Stimulated activated CD8-positive, alpha-beta memory T cell treated with anti-CD3 and anti-CD28 coated beads, Interleukin-12 subunit alpha, Interleukin-12 subunit beta, amount 100 ng/mL, for 1 hour (primary cell): ENCODE measurements at regions not wholly inside any gene's neighbourhood (a gene's known extent, or its start where the extent isn't known, plus 50 kb on each side); places are given as distances from the start of the nearest gene placed in this dataset.
"Not testable (repeated sequence)": the region's sequence is repeated elsewhere in the genome, so short reads cannot be mapped to it uniquely, and the experiment has no call there.

Experiments
- DNase-seq: peaks from one replicate; pipeline ENCODE4 v3.0.0-alpha.2; 2020; ENCODE audit warnings: low read depth

DNA sequence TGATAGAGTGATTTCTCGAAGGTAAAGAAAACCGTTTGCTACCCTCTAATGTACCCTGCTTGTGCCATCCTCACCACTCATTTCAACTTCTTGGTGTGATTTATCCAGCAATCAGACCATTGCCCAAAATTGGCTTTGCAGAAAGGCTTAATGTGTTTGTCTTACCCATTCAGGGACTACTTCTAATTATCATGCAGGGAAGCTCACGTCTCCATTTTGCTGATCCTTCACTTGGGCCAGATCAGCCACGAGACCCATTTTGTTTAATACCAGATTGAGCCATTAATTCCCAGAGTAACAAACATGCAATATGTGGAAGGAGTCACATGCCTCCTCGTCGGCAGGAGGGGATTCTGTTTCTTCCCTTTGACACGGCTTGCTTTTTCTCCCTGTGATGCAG lies 51.1 kb upstream of the CRY1 start:
- no peak for DNase-seq

DNA sequence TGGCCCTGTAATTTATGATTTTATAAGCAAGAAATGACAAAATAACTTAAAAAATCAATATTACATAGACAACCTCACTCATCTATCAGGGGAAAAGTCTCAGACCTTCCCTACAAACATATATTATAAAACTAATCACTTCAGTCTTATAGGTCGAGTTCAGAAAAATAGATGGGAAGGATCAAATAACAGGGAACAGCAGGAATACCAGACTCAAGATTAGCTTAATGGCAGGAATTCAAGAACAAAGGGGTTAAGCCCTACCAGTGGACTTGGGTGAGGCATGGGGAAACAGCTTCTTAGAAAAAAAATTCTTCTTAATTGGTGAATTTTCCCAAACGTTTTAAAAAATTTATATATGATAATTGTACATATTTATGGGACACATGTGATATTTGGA lies 51.6 kb upstream of the CRY1 start:
- no peak for DNase-seq

DNA sequence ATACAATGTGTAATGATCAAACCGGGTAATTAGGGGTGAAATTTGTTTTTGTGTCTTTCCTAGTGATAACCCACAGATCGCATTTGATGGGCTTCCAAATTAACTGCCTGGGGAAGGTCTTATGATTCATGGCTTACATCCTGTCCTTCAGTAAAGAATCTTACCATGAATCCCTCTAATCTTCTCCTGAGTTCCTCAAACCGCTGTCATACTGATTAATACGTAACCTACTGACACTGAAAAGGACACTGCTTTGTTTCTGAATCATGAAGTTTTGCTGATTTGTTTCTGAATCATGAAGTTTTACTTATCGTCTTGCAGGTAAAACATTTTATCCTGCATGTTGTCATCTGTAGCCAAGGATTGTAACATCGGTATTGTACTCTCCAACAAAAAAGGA lies 52.0 kb upstream of the CRY1 start:
- no peak for DNase-seq

DNA sequence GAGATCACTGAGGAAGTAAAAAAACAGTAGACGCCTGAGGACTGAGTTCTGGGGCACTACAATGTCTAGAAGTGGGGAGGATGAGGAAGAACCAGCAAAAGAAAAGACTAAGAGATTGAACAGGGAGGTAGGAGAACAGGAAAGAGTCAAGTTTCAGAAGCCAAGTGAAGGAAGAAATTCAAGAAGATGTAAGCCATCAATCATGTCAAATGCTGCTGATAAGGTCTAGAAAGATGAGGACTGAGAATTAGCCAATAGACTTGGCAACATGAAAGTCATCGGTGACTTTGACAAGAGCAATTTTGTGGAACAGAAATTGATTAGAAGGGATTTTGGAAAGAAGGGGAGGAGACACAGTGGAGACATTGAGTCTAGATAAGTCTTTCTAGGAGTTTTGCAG lies 54.8 kb upstream of the CRY1 start:
- DNase-seq = no peak

DNA sequence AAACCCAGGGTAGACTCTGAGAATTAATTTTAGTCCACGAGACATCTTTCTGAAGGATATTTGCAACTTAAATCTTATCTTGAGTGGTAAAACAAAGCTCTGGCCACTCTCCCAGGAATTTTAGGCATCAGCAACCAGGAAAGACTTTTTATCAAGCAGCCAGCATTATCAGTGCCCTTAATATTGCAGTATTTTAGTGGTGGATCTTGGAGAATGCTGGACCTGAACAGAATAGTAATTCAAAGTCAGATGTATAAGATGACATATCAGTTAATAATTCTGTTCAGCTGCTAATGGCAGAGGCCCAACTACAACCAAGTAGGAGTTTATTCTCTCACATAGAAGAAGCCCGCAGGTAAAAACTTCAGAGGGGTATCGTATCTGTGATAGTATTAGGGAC lies 59.0 kb upstream of the CRY1 start:
- DNase-seq = no peak

DNA sequence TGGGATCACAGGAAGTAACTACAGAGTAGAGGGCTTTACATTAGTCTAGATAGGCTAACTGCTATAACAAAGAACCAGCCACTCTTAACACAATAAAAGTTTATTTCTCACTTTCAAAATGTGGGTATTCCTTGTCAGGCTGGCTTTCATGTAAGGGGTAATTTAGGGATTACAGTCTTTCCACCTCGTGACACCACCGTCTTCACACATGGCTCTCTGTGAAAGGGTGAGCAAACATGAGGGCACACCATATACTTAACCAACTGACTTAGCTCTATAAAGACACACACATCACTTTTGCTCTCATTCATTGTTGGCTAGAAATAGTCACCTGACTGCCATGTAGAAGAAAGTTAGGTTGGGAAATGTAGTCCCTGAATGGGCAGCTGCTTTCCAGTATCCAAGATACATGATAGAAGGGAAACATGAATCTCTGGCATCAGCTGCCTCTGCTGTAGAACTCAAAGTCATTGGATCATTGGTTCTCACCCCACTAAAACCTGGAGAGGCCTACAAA lies 66.1 kb upstream of the CRY1 start:
- no peak for DNase-seq

DNA sequence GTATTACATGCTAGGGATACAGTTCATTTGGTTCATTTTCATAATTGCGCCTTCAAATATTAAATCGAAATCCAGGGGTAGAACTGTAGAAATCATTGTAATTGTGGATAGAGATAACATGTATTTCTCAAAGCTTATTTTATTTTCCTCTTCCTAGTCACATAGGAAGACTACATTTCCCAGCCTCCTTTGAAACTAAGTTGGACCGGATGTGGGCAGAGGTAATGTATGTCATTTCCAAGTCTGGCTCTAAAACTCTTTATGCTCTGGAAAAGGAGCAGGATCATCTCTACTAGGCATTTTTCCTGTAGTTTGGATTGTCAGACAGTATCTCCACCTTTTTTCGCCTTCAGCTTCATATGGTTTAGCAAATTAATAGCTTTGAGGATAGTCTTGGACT lies 70.1 kb upstream of the CRY1 start:
- DNase-seq = no peak

DNA sequence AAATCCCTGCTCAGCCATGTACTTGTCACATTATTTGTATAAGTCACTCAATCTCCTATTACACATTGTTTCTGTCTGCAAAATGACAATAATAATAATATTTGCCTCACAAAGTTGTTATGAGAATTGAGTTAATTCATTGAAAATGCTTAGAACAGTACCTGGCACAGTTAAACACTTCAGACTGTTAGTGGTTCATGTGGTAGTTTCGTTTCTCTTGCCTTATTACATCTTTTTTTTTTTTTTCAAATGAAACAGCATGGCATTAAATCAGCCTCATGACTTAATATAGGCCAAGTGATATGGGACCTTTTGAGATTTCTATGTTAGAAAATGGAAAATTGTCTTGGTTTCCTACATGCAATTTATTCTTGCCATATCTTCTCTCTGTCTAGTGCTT lies 71.0 kb upstream of the CRY1 start:
- no peak for DNase-seq

DNA sequence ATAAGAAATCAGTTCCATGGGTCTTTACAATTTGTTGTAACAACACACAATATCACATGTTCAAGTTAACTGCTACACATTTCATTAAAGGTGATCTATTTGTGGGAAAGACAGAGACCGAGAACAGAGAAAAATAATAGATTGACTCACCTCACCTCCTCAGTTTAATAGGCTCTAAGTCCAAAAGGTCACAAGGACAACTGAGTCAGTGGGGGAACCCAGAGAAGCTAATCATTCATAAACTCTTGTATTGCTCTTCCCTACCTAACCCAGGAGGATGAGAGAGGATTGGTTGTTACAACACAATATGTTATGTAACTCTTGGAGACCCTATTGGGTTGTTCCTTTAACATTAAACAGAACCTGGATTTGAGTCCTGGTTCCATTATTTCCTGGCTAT lies 72.2 kb upstream of the CRY1 start:
- no peak for DNase-seq

DNA sequence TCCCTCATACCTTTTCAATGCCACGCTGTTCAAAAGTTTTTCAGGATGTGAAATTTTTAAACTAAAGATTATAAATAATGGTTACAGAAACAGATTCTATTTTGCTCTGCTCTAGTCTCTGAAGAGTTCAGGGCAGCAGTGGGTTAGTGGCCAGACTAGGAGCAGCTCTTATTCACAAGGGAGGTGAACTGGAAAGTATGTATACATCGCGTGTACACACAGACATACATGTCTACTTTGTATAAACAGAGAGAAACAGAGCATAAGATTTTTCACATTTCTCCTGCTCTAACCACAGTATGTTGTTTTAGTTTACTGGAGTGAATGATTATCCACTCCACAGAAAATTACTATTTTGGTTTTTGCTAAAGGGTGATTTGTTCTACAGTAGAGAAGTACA lies 74.4 kb upstream of the CRY1 start:
- no peak for DNase-seq

DNA sequence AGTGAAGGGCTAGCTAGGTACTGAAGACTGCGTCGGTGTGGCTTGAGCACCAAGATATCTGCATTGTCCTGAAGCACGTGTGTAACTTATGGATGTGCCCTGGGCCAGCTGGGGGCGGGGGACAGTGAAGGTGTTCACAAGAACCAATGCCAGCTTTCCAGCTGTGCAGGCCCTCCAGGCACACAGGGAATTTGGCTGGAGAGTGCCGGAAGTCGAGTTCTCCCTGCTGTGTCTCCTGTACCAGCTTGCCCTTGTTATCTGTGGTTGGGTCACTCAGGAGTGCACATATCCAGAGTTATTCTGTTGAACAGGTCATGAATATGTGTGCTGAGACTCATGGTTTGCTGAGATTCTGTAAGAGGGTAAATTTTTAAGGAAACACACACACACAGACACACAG lies 75.9 kb upstream of the CRY1 start:
- DNase-seq = no peak

DNA sequence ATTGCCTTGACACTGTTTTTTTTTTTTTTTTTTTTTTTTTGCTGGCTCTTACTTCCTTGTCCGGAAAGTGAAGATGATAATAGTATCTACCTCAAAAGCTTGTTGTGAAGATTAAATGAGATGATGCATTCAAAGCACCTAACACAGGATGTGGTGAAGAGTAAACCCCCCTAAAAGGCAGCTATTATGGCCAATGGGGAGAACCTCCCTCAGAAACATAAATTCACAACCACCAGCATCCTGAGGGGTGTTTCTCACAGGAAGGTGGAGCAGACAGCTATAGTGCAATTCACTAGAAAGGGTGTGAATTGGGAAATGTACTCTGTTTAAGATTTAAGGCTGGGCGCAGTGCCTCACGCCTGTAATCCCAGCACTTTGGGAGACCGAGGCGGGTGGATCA lies 85.4 kb upstream of the CRY1 start:
- no peak for DNase-seq

DNA sequence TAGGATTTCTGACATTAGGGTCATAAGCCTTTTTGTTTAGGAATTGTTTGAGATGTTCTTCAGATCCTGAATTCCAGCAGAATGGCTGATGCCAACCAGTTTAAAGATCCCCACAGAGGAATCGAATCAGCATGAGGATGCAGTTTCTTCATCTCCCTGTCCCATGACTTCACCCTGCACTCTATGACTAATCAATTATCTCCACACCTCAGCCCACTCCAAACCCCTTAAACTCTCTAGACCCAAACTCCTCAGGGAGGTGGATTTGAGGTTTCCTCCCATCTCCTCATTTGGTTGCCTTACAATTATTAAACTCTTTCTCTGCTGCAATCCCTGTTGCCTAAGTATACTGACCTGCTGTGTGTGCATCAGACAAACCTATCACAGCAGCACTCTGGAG lies 86.5 kb upstream of the CRY1 start:
- no peak for DNase-seq

DNA sequence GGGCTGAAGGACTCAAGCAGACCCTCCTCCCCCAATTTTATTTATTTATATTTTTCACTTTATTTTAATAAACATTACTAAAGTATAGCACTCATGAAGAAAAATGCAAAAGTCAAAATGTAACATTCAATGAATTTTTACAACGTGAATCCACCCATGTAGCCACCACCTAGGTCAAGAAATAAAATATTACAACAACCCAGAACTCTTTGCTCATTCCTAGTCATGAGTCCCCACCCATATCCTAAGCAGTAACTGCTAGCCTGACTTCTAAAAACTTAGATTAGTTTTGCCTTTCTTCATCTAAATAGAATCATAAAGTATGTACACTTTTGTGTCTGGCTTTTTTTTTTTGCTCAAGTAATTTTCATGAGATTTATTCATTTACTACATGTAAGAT lies 86.9 kb upstream of the CRY1 start:
- DNase-seq = no peak

DNA sequence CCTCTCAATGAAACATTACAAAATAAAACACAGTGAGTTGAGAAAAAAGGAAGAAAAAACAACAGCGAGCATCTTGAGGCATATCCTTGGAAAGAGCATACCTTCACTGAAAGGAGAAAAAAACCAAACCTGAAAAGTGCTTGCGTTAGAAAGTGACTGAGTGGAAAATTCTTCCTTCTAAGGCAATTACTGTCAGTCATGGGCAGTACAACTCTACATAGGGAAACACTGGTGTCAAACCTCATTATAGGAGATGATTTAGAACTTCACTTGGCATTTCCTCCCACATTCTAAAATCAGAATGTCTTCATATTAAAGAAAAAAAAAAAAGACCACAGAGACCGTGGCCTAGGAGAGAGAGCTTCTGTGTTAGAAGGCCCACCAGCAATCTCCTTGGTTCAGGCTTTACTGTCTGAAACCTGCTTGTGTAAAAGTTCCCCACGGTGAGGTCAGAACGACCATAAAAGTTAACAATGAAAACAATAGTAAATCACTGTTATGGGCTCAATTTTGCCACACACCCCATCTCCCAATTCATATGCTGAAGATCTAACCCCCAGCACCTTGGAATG lies 91.1 kb upstream of the CRY1 start:
- no peak for DNase-seq

DNA sequence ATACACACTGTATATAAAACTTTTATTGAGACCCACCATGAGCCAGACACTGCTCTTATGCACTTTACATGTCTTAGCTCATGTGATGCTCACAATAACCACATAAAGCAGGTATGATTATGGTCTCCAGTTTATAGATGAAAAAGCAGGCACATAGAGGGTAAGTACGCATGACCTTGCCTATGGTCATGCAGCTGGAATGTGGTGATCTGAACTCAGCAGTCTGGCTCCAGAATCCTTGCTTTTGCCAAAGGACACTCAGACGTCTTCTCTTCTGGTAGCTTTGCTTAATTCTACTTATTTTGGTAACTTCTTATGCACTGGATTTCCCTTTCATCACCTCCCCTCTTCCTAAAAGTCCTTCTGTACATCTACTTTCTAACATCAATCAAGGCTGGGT lies 103.3 kb upstream of the CRY1 start:
- DNase-seq = no peak

DNA sequence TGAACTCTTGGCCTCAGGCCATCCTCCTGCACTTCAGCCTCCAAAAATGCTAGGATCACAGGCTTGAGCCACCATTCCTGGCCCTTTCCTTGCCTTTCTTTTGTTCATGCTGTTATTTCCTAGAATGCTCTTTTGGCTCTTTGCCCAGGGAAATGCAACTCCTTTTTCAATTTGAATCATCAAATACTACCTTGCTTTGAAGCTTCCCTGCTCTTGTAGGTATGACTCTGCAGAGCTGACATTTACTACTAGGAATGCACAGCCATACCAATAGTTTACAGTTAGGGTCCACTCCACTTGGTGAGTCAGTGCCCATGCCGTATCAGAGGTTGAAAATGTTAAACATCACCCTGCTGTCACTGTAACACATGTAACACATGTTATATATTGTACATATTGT lies 107.0 kb upstream of the CRY1 start:
- no peak for DNase-seq

DNA sequence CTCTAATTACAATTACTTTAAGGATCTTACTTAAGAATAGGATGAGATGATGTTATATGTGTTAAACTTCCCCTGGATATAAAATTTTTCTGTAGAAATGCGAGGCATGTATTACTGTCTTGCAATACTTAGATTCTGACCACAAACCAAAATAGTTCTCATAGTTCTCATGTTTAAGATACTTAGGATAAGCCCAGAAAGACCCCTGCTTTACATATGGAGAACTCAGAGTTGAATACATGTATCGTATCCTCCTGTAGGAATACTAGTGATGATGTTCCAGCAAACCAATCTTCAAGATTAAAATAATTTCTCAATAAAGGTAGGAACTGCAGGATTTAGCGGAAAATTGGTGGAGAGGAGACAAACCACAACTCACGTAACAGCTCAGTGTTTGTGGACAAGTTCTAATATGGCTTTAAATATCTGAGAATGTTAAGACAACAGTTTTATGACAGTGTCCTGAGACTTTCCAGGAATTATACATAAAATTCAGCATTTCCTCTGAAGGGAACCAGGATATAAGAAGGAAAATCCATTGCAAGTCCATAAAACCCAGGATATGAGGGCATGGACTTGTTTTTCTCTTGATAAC lies 114.7 kb upstream of the CRY1 start:
- DNase-seq = no peak

DNA sequence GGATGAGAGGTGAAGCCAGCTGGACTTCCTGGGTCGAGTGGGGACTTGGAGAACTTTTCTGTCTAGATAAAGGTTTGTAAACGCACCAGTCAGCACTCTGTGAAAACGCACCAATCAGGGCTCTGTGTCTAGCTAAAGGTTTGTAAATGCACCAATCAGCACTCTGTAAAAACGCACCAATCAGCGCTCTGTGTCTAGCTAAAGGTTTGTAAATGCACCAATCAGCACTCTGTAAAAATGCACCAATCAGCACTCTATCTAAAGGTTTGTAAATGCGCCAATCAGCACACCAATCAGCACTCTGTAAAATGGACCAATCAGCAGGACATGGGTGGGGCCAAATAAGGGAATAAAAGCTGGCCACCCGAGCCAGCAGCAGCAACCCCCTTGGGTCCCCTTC lies 116.4 kb upstream of the CRY1 start:
- not testable (repeated sequence) for DNase-seq

DNA sequence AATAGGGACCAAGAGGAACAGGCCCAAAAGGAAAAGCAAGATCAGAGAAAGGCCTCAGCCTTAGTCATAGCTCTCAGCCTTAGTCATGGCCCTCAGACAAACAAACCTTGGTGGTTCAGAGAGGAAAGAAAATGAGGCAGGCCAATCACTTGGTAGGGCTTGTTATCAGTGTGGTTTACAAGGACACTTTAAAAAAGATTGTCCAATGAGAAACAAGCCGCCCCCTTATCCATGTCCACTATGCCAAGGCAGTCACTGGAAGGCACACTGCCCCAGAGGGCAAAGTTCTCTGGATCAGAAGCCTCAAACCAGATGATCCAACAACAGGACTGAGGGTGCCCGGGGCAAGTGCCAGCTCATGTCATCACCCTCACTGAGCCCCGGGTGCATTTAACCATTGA lies 121.0 kb upstream of the CRY1 start:
- not testable (repeated sequence) for DNase-seq

DNA sequence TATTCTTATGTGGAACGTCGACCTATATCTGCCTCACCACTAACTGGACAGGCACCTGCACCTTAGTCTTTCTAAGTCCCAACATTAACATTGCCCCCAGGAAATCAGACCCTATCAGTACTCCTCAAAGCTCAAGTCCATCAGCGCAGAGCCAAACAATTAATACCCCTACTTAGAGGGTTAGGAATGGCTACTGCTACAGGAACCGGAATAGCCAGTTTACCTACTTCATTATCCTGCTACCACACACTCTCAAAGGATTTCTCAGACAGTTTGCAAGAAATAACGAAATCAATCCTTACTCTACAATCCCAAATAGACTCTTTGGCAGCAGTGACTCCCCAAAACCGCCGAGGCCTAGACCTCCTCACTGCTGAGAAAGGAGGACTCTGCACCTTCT lies 123.1 kb upstream of the CRY1 start:
- not testable (repeated sequence) for DNase-seq

DNA sequence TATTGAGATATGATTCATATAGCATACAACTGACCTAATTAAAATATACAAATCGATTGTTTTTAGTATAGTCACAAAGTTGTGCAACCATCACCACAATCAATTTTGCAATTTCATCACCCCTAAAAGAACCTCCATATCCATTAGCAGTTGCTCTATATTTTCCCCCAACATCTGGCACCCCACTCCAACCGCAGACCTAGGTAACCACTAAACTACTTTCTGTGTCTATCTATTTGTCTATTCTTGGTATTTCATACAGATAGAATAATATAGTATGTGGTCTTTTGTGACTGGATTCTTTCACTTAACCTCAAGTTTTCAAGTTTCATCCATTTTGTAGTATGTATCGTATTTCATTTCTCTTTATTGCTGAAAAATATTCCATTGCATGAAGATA lies 126.0 kb upstream of the CRY1 start:
- no peak for DNase-seq

DNA sequence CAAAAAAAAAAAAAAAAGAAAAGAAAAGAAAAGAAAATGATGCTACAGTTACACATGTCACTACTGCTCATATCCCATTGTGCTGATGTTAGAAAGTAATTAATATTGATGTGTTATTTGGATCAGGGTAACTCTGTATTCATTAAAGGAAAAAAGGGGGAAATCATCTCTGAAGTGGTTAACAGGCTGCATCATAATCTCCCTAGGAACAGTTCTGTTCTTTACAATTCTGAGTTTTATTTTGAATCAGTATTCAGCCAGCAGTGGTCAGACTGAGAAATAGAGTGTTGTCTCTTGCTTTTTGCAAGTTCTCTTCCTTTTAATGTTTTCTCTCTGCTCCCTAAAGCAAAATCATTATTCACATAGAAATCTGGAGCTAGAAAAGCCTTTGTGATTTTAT lies 128.6 kb upstream of the CRY1 start:
- no peak for DNase-seq

DNA sequence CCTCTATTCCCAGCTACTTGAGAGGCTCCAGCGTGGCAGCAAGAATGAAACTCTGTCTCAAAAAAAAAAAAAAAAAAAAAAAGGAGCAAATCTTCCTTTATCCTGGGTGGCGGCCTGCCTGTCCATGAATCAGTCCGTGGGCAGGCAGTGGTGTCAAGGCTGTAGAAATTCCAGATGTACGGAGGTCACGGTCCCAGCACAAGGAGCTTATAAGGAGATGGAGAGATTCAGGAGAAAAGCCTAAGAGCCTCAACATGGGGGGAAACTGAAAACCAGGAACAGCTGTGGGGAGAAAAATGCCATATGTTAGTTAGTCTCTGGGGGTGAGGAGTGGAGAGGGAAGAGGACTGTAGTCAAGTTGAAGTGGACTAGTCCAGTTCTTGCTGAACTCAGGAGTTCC lies 130.5 kb upstream of the CRY1 start:
- no peak for DNase-seq

DNA sequence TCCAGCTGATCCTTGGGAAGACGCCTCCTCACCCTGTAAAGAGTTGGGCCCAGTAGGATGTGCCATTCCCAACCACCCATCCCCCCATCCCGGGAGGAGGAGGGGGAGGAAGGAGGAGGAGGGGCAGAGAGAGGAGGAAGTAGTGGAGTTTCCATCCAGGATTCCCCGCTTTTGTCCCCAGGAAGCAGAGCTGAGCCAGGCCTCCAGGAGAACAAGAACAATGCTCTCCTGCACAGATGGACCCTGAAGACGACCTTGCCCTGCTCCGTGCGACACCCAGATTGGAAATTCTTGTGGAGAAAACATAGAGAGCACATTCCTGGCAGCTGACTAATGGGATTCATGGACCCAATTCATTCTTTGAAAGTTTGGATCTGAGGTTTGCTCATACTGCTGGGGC lies 132.3 kb upstream of the CRY1 start:
- no peak for DNase-seq
